AG10803 (cell line): ENCODE measurements at regions not wholly inside any gene's neighbourhood (a gene's known extent, or its start where the extent isn't known, plus 50 kb on each side); places are given as distances from the start of the nearest gene placed in this dataset.

Source experiments
- DNase-seq: peaks from one replicate; pipeline ENCODE4 v3.0.0; 2010; ENCODE audit warnings: low read depth
- H3K4me3 ChIP-seq: 2 replicates; pipeline ENCODE4 v1.5.1; 2011; ENCODE audit warnings: mild to moderate bottlenecking, low read length, control low read depth
- TF ChIP-seq, protein P1 (sequence below): conservative IDR thresholded peaks from 2 replicates; pipeline ENCODE4 v1.5.1; 2011; ENCODE audit warnings: mild to moderate bottlenecking, low read length, control low read depth, inconsistent platforms

DNA sequence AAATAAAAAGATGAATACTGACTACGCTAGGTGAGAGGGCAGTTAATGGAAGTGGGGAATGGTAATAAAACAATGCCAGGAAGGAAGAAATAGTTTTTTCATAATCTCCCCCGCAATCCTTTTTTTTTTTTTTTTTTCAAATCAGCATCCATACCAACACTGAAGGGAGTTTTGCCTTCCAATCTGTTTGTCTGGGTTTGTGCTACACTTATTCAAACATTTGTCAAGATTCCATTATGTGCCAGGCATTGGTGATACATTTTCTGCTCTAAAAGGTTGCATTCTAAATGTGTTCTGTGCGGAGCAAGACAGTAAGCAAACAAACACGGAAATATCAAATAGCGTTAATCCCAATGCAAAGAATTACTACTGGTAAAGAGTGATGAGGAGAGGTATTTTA, 437.9 kb upstream of the BOD1L1 start:
- no peak for DNase-seq
- TF ChIP-seq, protein P1, sequence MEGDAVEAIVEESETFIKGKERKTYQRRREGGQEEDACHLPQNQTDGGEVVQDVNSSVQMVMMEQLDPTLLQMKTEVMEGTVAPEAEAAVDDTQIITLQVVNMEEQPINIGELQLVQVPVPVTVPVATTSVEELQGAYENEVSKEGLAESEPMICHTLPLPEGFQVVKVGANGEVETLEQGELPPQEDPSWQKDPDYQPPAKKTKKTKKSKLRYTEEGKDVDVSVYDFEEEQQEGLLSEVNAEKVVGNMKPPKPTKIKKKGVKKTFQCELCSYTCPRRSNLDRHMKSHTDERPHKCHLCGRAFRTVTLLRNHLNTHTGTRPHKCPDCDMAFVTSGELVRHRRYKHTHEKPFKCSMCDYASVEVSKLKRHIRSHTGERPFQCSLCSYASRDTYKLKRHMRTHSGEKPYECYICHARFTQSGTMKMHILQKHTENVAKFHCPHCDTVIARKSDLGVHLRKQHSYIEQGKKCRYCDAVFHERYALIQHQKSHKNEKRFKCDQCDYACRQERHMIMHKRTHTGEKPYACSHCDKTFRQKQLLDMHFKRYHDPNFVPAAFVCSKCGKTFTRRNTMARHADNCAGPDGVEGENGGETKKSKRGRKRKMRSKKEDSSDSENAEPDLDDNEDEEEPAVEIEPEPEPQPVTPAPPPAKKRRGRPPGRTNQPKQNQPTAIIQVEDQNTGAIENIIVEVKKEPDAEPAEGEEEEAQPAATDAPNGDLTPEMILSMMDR = no peak
- H3K4me3 ChIP-seq = no peak overlapping the region

DNA sequence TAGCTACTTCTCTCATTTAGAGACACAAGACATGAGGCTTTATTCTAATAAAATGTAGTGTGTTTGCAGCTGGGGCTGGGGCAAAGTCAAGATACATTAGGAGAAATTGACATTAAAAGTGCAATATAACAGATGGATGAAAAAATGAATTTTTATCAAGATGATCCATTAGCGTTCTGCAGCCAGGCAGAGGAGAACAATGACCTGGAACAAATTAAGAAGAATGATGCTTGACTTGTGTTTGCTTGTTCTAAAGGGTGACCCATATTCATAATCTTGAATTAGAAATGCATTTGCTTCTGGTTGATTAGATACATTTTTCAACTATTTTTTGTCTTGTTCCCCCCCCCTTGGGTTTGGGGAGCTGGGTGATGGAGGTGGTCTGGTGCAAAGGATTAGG, 439.5 kb upstream of the BOD1L1 start:
- no peak for DNase-seq
- TF ChIP-seq, protein P1 = no peak
- H3K4me3 ChIP-seq = no peak overlapping the region

DNA sequence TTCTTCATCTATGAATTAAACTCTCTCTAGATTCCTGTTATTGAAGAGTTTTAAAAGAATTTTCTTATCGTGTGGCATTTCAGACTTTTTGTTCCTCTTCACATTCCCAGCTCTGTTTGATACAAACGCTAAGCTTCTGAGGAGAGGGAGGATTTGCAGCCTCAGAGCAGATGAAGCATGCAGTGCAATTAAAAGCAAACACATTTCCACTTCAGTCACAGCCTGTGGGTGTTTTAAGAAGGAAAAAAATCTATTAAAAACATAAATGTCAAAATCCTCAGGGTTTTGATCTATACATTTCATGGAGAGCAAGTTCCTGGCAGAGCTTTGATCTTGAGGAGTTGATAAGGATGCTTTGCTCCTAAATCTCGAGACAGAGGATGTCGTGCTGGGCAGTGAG, 442.4 kb upstream of the BOD1L1 start:
- DNase-seq = no peak
- H3K4me3 ChIP-seq = no peak overlapping the region
- TF ChIP-seq, protein P1 = no peak

DNA sequence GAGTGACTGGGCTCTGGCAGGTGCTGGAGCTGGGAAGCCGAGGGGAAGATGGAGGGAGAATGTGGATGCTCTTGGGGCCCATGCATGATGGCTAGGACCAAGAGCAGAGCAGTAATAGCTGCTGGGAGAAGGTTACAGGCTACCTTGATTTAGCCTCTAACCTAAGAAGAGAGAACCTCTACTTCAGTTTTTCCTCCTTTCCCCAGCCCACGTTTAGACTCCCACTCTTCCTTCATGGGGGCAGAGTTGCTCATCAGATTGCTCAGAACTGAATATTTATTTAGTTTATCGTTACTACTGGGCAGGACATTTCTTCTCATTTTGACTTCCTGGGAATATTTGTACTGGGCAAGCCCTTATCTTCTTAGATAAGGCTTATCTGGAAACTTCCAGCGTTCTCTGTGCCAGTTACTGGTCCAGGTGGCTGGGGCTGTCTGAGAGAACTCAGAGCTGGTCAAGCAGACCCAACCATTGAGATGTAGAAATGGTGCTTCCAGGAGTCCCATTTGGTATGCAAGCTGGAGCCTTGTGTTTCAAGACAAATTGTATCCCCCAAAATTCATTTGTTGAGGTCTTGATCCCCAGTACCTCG, 442.9 kb upstream of the BOD1L1 start:
- H3K4me3 ChIP-seq = no peak overlapping the region
- TF ChIP-seq, protein P1 = no peak
- DNase-seq = no peak

DNA sequence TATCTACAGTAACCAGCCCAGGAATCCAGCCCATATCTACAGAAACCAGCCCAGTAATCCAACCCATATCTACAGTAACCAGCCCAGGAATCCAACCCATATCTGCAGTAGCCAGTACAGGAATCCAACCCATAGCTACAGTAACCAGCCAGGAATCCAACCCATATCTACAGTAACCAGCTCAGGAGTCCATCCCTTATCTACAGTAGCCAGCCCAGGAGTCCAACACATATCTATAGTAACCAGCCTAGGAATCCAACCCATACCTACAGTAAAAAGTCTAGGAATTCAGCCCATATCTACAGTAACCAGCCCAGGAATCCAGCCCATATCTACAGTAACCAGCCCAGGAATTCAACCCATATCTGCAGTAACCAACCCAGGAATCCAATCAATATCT, 445.0 kb upstream of the BOD1L1 start:
- TF ChIP-seq, protein P1 = no peak
- no peak overlapping the region for H3K4me3 ChIP-seq
- no peak for DNase-seq

DNA sequence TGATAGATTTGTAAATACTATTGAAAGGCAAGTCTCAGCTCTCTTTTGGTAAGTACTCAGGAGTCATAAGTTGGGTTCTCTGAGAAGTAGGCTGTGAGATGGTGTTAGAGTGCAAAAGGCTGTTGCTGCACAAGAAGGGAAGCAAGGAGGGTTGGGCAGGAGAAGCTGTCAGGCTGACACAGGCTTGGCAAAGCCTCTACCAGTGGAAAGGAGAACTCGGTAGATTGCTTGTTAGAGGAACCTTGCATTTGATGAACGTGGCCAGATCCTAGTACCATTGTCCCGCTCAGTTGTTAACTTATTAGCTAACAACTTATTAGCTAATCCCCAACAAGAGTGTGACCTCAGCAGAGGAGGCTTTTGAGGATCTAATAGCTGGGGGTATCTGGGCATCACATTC, 449.3 kb upstream of the BOD1L1 start:
- H3K4me3 ChIP-seq = no peak overlapping the region
- no peak for DNase-seq
- TF ChIP-seq, protein P1 = no peak

DNA sequence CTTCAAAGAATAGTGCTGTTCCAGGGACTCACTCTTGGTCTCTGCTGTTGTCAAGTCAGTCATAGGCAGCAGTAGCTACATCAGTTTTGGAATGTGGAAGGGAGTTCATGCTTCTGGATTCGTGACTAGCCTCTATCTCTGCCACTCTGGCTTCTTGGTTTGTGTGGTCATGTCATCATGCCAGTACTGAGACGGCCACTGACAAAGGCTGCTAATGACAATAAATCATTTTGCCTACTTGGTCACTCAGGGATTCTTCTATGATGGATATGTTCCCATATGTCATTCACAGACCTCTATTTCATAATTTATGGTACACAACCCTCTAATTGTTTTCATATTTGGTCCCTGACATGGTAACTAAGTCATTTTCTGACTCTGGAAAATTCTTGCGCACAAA, 450.8 kb upstream of the BOD1L1 start:
- TF ChIP-seq, protein P1 = no peak
- DNase-seq = peak; percentile 68
- no peak overlapping the region for H3K4me3 ChIP-seq
